ENCODE measurements at regions not wholly inside any gene's neighbourhood (a gene's known extent, or its start where the extent isn't known, plus 50 kb on each side); places are given as distances from the start of the nearest gene placed in this dataset.

DNA sequence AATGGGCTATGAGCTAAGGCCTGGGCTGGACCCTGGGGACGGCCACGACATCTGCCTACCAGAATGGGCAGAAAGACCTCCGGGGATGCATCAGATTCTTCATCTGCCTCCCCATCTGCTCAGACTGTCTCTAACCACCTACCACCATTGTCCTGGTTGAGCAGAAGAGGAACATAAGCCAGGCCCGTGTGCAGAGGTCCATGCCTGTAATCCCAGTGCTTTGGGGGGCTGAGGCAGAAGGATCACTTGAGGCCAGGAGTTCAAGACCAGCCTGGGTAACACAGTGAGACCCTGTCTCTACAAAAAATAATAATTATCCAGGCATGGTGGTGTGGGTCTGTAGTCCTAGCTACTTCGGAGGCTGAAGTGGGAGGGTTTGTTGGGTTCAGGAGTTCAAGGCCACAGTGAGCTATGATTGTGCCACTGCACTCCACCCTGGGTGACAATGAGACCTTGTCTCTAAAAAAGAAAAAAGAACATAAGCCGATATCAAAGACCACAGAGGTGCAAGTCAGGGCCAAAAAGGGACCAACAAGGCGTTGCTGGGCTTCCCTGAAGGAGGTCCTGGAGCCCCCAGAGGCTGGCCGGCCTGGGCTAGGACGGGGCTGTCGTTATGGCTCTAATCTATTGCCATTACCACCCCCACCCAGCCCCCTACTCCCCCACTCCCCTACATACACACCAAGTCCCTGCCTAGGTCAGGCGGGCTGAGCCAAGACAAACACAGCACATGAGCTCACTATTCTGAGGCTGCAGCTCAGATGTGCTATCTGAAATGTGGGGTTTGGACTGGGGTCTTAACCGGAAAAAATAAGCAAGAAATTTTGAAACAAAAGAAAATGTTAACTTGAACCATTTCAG is 239.2 kb upstream of the RAB4A start:
- TF ChIP-seq, protein P1, sequence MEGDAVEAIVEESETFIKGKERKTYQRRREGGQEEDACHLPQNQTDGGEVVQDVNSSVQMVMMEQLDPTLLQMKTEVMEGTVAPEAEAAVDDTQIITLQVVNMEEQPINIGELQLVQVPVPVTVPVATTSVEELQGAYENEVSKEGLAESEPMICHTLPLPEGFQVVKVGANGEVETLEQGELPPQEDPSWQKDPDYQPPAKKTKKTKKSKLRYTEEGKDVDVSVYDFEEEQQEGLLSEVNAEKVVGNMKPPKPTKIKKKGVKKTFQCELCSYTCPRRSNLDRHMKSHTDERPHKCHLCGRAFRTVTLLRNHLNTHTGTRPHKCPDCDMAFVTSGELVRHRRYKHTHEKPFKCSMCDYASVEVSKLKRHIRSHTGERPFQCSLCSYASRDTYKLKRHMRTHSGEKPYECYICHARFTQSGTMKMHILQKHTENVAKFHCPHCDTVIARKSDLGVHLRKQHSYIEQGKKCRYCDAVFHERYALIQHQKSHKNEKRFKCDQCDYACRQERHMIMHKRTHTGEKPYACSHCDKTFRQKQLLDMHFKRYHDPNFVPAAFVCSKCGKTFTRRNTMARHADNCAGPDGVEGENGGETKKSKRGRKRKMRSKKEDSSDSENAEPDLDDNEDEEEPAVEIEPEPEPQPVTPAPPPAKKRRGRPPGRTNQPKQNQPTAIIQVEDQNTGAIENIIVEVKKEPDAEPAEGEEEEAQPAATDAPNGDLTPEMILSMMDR (IDR thresholded peaks at IDR 0.05), result no peak
- TF ChIP-seq POLR2AphosphoS5 (IDR thresholded peaks at IDR 0.05), result no peak
- TF ChIP-seq EP300 (IDR thresholded peaks at IDR 0.05), result no peak
- no peak for TF ChIP-seq POLR2A (IDR thresholded peaks at IDR 0.05)
